ENCODE measurements at regions not wholly inside any gene's neighbourhood (a gene's known extent, or its start where the extent isn't known, plus 50 kb on each side); places are given as distances from the start of the nearest gene placed in this dataset.

- TF ChIP-seq, protein P1, sequence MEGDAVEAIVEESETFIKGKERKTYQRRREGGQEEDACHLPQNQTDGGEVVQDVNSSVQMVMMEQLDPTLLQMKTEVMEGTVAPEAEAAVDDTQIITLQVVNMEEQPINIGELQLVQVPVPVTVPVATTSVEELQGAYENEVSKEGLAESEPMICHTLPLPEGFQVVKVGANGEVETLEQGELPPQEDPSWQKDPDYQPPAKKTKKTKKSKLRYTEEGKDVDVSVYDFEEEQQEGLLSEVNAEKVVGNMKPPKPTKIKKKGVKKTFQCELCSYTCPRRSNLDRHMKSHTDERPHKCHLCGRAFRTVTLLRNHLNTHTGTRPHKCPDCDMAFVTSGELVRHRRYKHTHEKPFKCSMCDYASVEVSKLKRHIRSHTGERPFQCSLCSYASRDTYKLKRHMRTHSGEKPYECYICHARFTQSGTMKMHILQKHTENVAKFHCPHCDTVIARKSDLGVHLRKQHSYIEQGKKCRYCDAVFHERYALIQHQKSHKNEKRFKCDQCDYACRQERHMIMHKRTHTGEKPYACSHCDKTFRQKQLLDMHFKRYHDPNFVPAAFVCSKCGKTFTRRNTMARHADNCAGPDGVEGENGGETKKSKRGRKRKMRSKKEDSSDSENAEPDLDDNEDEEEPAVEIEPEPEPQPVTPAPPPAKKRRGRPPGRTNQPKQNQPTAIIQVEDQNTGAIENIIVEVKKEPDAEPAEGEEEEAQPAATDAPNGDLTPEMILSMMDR (IDR thresholded peaks at IDR 0.05), result no peak
- TF ChIP-seq POLR2A (IDR thresholded peaks at IDR 0.05), result no peak
Measured at GRCh38 chr9:571741-572140, 269.8 kb upstream of the DMRT1 start.

Data from body of pancreas (tissue), 4 donors.